ENCODE measurements at regions not wholly inside any gene's neighbourhood (a gene's known extent, or its start where the extent isn't known, plus 50 kb on each side); places are given as distances from the start of the nearest gene placed in this dataset.

DNA sequence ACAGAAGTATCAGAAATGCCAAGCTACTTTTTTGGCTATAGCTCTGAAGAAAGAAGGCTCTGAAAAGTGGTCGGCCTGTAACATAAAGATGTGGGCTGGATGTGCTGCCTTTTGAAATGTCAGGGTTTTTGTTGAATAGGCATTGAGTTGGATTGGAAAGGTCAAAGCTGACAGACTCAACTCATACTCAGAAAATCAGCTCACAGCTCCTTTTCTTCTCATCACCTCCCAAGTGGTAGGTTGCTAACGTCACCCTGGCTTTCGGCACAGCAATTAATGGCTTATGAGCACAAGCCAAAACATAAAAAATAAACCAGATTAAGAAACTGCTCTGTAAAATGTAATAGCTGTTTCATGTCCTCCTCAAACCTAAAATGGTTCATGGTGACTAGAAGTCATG lies 68.3 kb downstream of the KCNF1 start:
- TF ChIP-seq E2F6 (IDR thresholded peaks at IDR 0.05) (no peak), ZNF274 (IDR thresholded peaks at IDR 0.05; ENCODE audit: borderline replicate concordance, extremely low read depth, low read length) (no peak), EP300 (IDR thresholded peaks at IDR 0.05; ENCODE audit: borderline replicate concordance in 1 of 2, low read depth in 2 of 2, low read length in 2 of 2) (no peak), TAF1 (IDR thresholded peaks at IDR 0.05; ENCODE audit: low read depth, low read length) (no peak), FOSL1 (IDR thresholded peaks at IDR 0.05; ENCODE audit: insufficient read depth, low read depth, low read length) (no peak), EZH2 (IDR thresholded peaks at IDR 0.05; ENCODE audit: low read depth, low read length, severe bottlenecking) (no peak), KDM1A (IDR thresholded peaks at IDR 0.05; ENCODE audit: borderline replicate concordance, low read length) (no peak)
- TF ChIP-seq, protein P1, sequence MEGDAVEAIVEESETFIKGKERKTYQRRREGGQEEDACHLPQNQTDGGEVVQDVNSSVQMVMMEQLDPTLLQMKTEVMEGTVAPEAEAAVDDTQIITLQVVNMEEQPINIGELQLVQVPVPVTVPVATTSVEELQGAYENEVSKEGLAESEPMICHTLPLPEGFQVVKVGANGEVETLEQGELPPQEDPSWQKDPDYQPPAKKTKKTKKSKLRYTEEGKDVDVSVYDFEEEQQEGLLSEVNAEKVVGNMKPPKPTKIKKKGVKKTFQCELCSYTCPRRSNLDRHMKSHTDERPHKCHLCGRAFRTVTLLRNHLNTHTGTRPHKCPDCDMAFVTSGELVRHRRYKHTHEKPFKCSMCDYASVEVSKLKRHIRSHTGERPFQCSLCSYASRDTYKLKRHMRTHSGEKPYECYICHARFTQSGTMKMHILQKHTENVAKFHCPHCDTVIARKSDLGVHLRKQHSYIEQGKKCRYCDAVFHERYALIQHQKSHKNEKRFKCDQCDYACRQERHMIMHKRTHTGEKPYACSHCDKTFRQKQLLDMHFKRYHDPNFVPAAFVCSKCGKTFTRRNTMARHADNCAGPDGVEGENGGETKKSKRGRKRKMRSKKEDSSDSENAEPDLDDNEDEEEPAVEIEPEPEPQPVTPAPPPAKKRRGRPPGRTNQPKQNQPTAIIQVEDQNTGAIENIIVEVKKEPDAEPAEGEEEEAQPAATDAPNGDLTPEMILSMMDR (IDR thresholded peaks at IDR 0.05; ENCODE audit: control extremely low read depth in 1 of 3, insufficient read depth in 1 of 3, low read depth in 1 of 3, low read length in 3 of 3): no peak

Data from H1 (cell line).